Cardiac fibroblast (primary cell): ENCODE measurements at regions not wholly inside any gene's neighbourhood (a gene's known extent, or its start where the extent isn't known, plus 50 kb on each side); places are given as distances from the start of the nearest gene placed in this dataset.

Experiments
- DNase-seq, 2 donors: peaks; one replicate each; pipeline versions ENCODE4 v3.0.0 to v3.0.0-alpha.2; 2010; ENCODE audit warnings: low read depth in 2 of 2
- H3K4me3 ChIP-seq, 2 donors: replicated peaks in 1 of 2; 1 replicate in 1 of 2; 2 replicates in 1 of 2; pipeline ENCODE4 v1.5.1; 2011; ENCODE audit warnings: low read depth in 2 of 2, low read length in 2 of 2, mild to moderate bottlenecking in 2 of 2, moderate library complexity in 1 of 2
- CTCF ChIP-seq: IDR thresholded peaks from one replicate; pipeline ENCODE4 v1.5.1; 2011; ENCODE audit warnings: low read depth, mild to moderate bottlenecking, low read length, inconsistent platforms

GRCh38 chr22:48695251-48695650 lies 1132.4 kb downstream of the BRD1 start:
- no peak for DNase-seq
- TF ChIP-seq CTCF = no peak
- no peak overlapping the region for H3K4me3 ChIP-seq

- DNase-seq = no peak
- TF ChIP-seq CTCF = no peak
- H3K4me3 ChIP-seq = no peak overlapping the region
These were observed 1133.3 kb downstream of the BRD1 start for GRCh38 chr22:48694296-48694883.

- no peak for TF ChIP-seq CTCF
- H3K4me3 ChIP-seq = no peak overlapping the region
- no peak for DNase-seq
These were observed 1134.1 kb downstream of the BRD1 start for GRCh38 chr22:48693377-48694135.

GRCh38 chr22:48692734-48693376 lies 1134.8 kb downstream of the BRD1 start:
- TF ChIP-seq CTCF = no peak
- no peak for DNase-seq
- H3K4me3 ChIP-seq = no peak overlapping the region

GRCh38 chr22:48691431-48691851 lies 1136.2 kb downstream of the BRD1 start:
- no peak for DNase-seq
- no peak overlapping the region for H3K4me3 ChIP-seq
- no peak for TF ChIP-seq CTCF

GRCh38 chr22:48690583-48691317 lies 1136.9 kb downstream of the BRD1 start:
- H3K4me3 ChIP-seq = no peak overlapping the region

More at GRCh38 chr22:48690583-48691317, 1136.9 kb downstream of the BRD1 start:
- TF ChIP-seq CTCF = no peak
- no peak for DNase-seq
